Uterus (tissue), 3 donors: ENCODE measurements at regions not wholly inside any gene's neighbourhood (a gene's known extent, or its start where the extent isn't known, plus 50 kb on each side); places are given as distances from the start of the nearest gene placed in this dataset. TPM values are rescaled to one million over a fixed set of nuclear protein-coding genes. Genes with fewer than 3 reads are reported as not detected.
A peak's percentile ranks its signal among the peaks of the same experiment; 100 is the strongest.

ENCODE experiments used
- DNase-seq, 2 donors: peaks; one replicate each; pipeline ENCODE4 v3.0.0-alpha.2; 2019 to 2020
- H3K27ac ChIP-seq, 2 donors: fragments of 200-600 bp; sonication (generic); 1 replicate in 1 of 2; 2 replicates in 1 of 2; pipeline ENCODE4 v1.5.1; 2016 to 2018
- H3K27me3 ChIP-seq, 2 donors: fragments of 200-600 bp; sonication (generic); one replicate each; pipeline ENCODE4 v1.5.1; 2018 to 2019; ENCODE audit warnings: control low read depth in 1 of 2
- H3K36me3 ChIP-seq, 2 donors: fragments of 200-600 bp; sonication (generic); one replicate each; pipeline ENCODE4 v1.5.1; 2019; ENCODE audit warnings: control low read depth in 1 of 2
- H3K4me1 ChIP-seq, 2 donors: fragments of 200-600 bp; sonication (generic); one replicate each; pipeline ENCODE4 v1.5.1; 2018 to 2019; ENCODE audit warnings: control low read depth in 1 of 2
- H3K4me3 ChIP-seq, 2 donors: fragments of 200-600 bp; sonication (generic); 1 replicate in 1 of 2; 2 replicates in 1 of 2; pipeline ENCODE4 v1.5.1; 2018 to 2019; ENCODE audit warnings: mild to moderate bottlenecking in 1 of 2
- H3K9me3 ChIP-seq, 2 donors: fragments of 200-600 bp; sonication (generic); one replicate each; pipeline ENCODE4 v1.5.1; 2019; ENCODE audit warnings: control low read depth in 1 of 2
- POLR2A ChIP-seq, 2 donors: fragments of 450-650 bp; IDR thresholded peaks; one replicate each; pipeline ENCODE4 v1.6.1; 2016; ENCODE audit warnings: antibody characterized with exemption in 2 of 2, mild to moderate bottlenecking in 1 of 2, moderate library complexity in 1 of 2
- intact Hi-C: fragments of 100-400 bp; cut with DNase I; formaldehyde crosslinking; loops from one replicate; pipeline ENCODE4 v1.15.1; 2023; ENCODE audit warnings: low total_unique reads
- microRNA-seq: library from miRNA; unstranded; fragments of <30 nt; microRNA quantifications from one replicate; pipeline ENCODE4, GENCODE V29; 2016; ENCODE audit warnings: borderline microRNAs expressed, borderline replicate concordance
- small RNA-seq: library from RNA; depleted of rRNA; stranded (forward); fragments of <200 nt; gene quantifications from one replicate; pipeline ENCODE3, GENCODE V24; 2016
- TF ChIP-seq, protein P1 (sequence below), 4 experiments: fragments of 200-600 bp in 2 of 4; fragments of 450-650 bp in 2 of 4; sonication (generic) in 2 of 4; IDR thresholded peaks; one replicate each; pipeline ENCODE4 v1.5.1; 2016 to 2019; ENCODE audit warnings: antibody characterized with exemption in 4 of 4, mild to moderate bottlenecking in 2 of 4, moderate library complexity in 1 of 4
- donor health status: DM: yes; HTN: yes; CAD: no.

DNA sequence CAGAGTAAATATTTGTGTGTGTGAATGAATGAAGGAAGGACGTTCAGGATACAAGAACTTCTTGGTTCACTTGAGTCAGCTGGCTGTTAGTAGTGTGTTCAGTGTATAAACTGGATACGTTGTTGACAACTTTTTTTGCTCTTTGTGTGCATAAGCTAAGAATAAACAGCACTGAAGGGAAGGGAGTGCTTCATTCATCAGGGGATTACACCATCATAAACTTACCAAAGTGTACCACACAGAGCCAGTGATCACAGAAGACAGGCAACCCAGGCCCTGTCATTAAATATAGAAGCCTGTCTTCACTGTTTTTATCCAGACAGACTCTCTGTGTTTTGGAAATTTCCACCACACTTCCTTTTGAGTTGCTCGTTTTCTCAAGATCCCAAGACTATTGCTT is 55.5 kb upstream of the MEF2C start:
- intact Hi-C loops = no loop called here
- no peak for DNase-seq
- Histone ChIP-seq H3K4me3 (no peak overlapping the region), H3K27me3 (no peaks in the 10 kb centered on the region), H3K4me1 (no peaks in the 10 kb centered on the region), H3K27ac (peak overlapping the region; percentile 50 to 52), H3K9me3 (no peaks in the 10 kb centered on the region), H3K36me3 (no peaks in the 10 kb centered on the region)
- TF ChIP-seq, protein P1, sequence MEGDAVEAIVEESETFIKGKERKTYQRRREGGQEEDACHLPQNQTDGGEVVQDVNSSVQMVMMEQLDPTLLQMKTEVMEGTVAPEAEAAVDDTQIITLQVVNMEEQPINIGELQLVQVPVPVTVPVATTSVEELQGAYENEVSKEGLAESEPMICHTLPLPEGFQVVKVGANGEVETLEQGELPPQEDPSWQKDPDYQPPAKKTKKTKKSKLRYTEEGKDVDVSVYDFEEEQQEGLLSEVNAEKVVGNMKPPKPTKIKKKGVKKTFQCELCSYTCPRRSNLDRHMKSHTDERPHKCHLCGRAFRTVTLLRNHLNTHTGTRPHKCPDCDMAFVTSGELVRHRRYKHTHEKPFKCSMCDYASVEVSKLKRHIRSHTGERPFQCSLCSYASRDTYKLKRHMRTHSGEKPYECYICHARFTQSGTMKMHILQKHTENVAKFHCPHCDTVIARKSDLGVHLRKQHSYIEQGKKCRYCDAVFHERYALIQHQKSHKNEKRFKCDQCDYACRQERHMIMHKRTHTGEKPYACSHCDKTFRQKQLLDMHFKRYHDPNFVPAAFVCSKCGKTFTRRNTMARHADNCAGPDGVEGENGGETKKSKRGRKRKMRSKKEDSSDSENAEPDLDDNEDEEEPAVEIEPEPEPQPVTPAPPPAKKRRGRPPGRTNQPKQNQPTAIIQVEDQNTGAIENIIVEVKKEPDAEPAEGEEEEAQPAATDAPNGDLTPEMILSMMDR (IDR thresholded peaks at IDR 0.05) = no peak
- TF ChIP-seq POLR2A (IDR thresholded peaks at IDR 0.05) = no peak

DNA sequence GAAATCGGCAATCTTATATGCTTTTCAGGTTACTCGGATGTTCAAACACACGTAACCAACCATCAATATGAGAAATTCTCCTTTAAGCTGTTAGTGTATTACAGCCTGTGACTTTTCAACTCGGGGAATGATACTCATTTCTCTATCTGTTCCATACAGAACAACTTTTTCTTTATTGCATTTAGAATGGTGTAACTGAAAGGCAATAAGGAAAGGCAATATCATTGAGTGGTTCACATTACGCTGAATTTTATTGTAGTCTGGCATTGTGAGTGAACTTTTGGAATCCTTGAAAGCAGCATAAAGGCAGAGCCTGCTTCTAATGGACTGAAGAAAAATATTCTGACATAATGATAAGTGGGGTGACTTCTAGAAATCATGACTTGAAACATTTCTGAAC is 54.4 kb upstream of the MEF2C start:
- H3K9me3 ChIP-seq = no peaks in the 10 kb centered on the region
- no peaks in the 10 kb centered on the region for H3K36me3 ChIP-seq
- DNase-seq = no peak
- no peak for TF ChIP-seq POLR2A (IDR thresholded peaks at IDR 0.05)
- TF ChIP-seq, protein P1 (IDR thresholded peaks at IDR 0.05) = no peak
- intact Hi-C loops = no loop called here
- H3K4me1 ChIP-seq = no peaks in the 10 kb centered on the region
- no peak overlapping the region for H3K27ac ChIP-seq
- no peak overlapping the region for H3K4me3 ChIP-seq
- H3K27me3 ChIP-seq = no peaks in the 10 kb centered on the region

DNA sequence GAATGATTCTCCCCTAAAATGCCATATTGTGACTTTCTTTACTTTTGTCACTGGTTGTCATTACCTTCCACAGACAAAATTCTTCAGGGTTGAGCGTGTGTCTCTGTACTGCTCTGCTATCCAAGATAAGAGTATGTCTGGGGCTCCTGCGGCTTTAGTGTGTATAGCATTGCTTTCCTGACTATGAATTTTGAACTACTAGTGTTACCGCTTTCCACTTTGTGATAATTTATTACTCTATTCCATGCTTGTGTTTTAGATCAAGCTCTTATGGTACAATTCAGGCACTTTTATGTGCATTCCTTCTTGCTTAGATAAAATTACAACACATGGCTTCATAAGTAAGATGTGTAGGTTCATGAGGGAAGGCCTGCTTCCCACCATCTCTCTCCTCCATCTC is 51.5 kb upstream of the MEF2C start:
- no peak for TF ChIP-seq POLR2A (IDR thresholded peaks at IDR 0.05)
- TF ChIP-seq, protein P1 (IDR thresholded peaks at IDR 0.05) = no peak
- no peak for DNase-seq
- Histone ChIP-seq H3K4me1 (no peaks in the 10 kb centered on the region), H3K4me3 (no peak overlapping the region), H3K27me3 (no peaks in the 10 kb centered on the region), H3K9me3 (no peaks in the 10 kb centered on the region), H3K36me3 (no peaks in the 10 kb centered on the region), H3K27ac (peak overlapping the region in 1 of 2 donors; percentile 47)
- intact Hi-C loops = no loop called here

Small RNAs in the stretch of these regions (microRNA-seq; reads per million reads assigned to microRNA genes)
- not detected for gene MIR3660

Small RNAs in the stretch of these regions (small RNA-seq; reads per million reads assigned to genes)
- not detected for gene MIR3660
